ENCODE measurements at regions not wholly inside any gene's neighbourhood (a gene's known extent, or its start where the extent isn't known, plus 50 kb on each side); places are given as distances from the start of the nearest gene placed in this dataset.

GRCh38 chr17:13933441-13934276, 135.6 kb upstream of the COX10 start:
- TF ChIP-seq POLR2AphosphoS5 (IDR thresholded peaks at IDR 0.05) (no peak), POLR2A (IDR thresholded peaks at IDR 0.05) (no peak)
- TF ChIP-seq, protein P1, sequence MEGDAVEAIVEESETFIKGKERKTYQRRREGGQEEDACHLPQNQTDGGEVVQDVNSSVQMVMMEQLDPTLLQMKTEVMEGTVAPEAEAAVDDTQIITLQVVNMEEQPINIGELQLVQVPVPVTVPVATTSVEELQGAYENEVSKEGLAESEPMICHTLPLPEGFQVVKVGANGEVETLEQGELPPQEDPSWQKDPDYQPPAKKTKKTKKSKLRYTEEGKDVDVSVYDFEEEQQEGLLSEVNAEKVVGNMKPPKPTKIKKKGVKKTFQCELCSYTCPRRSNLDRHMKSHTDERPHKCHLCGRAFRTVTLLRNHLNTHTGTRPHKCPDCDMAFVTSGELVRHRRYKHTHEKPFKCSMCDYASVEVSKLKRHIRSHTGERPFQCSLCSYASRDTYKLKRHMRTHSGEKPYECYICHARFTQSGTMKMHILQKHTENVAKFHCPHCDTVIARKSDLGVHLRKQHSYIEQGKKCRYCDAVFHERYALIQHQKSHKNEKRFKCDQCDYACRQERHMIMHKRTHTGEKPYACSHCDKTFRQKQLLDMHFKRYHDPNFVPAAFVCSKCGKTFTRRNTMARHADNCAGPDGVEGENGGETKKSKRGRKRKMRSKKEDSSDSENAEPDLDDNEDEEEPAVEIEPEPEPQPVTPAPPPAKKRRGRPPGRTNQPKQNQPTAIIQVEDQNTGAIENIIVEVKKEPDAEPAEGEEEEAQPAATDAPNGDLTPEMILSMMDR (IDR thresholded peaks at IDR 0.05): no peak
